Activated CD4-positive, CD25-positive, alpha-beta regulatory T cell treated with anti-CD3 and anti-CD28 coated beads, Interleukin-2, amount 50 U/mL, for 72 hours (primary cell): ENCODE measurements at regions not wholly inside any gene's neighbourhood (a gene's known extent, or its start where the extent isn't known, plus 50 kb on each side); places are given as distances from the start of the nearest gene placed in this dataset.
"Not testable (repeated sequence)": the region's sequence is repeated elsewhere in the genome, so short reads cannot be mapped to it uniquely, and the experiment has no call there.

Experiments used
- DNase-seq: peaks from one replicate; pipeline ENCODE4 v3.0.0; 2021

GRCh38 chr13:33676045-33676989 is 141.6 kb upstream of the RFC3 start:
- DNase-seq: no peak

- DNase-seq: no peak
Measured at GRCh38 chr13:33677215-33677614, 140.7 kb upstream of the RFC3 start.

- DNase-seq: no peak
Measured at GRCh38 chr13:33678084-33678483, 139.9 kb upstream of the RFC3 start.

- peak; percentile 73 for DNase-seq
Measured at GRCh38 chr13:33678906-33679657, 138.9 kb upstream of the RFC3 start.

GRCh38 chr13:33679658-33680012 is 138.3 kb upstream of the RFC3 start:
- no peak for DNase-seq

GRCh38 chr13:33682020-33682564 is 135.9 kb upstream of the RFC3 start:
- no peak for DNase-seq

- DNase-seq: not testable (repeated sequence)
Measured at GRCh38 chr13:33682646-33683045, 135.3 kb upstream of the RFC3 start.

GRCh38 chr13:33683376-33683775 is 134.6 kb upstream of the RFC3 start:
- DNase-seq: no peak

- no peak for DNase-seq
Measured at GRCh38 chr13:33684874-33685273, 133.1 kb upstream of the RFC3 start.

GRCh38 chr13:33686772-33687480 is 131.0 kb upstream of the RFC3 start:
- DNase-seq: no peak

GRCh38 chr13:33690354-33690753 is 127.6 kb upstream of the RFC3 start:
- DNase-seq: no peak

GRCh38 chr13:33691980-33692379 is 126.0 kb upstream of the RFC3 start:
- no peak for DNase-seq

- DNase-seq: no peak
Measured at GRCh38 chr13:33692531-33692930, 125.4 kb upstream of the RFC3 start.

GRCh38 chr13:33694546-33694945 is 123.4 kb upstream of the RFC3 start:
- no peak for DNase-seq

GRCh38 chr13:33696530-33696929 is 121.4 kb upstream of the RFC3 start:
- DNase-seq: no peak

GRCh38 chr13:33697926-33698325 is 120.0 kb upstream of the RFC3 start:
- no peak for DNase-seq

GRCh38 chr13:33707449-33707848 is 110.5 kb upstream of the RFC3 start:
- DNase-seq: no peak

- no peak for DNase-seq
Measured at GRCh38 chr13:33710924-33711323, 107.0 kb upstream of the RFC3 start.

- no peak for DNase-seq
Measured at GRCh38 chr13:33711436-33711835, 106.5 kb upstream of the RFC3 start.

GRCh38 chr13:33717775-33718174 is 100.2 kb upstream of the RFC3 start:
- no peak for DNase-seq

- no peak for DNase-seq
Measured at GRCh38 chr13:33721724-33722123, 96.2 kb upstream of the RFC3 start.

- no peak for DNase-seq
Measured at GRCh38 chr13:33722216-33722915, 95.6 kb upstream of the RFC3 start.

- no peak for DNase-seq
Measured at GRCh38 chr13:33723365-33723764, 94.6 kb upstream of the RFC3 start.
